ENCODE measurements at regions not wholly inside any gene's neighbourhood (a gene's known extent, or its start where the extent isn't known, plus 50 kb on each side); places are given as distances from the start of the nearest gene placed in this dataset.
A peak's percentile ranks its signal among the peaks of the same experiment; 100 is the strongest.

DNA sequence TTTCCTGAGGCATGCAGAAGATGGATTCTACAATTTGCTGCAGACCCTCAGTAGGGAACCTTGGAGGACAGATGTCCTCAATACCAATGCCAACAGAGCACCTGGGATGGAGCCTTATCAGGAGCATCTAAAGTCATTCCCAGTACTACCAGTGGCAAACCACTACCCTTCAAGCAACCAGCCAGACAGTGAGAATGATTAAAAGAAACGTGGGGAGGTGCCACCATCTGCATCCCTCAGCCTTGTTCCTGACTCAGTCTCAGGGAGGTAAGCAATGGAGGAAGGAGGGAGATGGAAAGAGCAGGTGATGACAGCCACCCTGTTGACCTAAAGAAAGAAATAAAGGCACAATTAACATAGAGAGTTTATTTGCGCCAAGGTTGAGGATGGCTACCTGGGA lies 175.2 kb upstream of the GRIN2B start:
- no peak for DNase-seq

DNA sequence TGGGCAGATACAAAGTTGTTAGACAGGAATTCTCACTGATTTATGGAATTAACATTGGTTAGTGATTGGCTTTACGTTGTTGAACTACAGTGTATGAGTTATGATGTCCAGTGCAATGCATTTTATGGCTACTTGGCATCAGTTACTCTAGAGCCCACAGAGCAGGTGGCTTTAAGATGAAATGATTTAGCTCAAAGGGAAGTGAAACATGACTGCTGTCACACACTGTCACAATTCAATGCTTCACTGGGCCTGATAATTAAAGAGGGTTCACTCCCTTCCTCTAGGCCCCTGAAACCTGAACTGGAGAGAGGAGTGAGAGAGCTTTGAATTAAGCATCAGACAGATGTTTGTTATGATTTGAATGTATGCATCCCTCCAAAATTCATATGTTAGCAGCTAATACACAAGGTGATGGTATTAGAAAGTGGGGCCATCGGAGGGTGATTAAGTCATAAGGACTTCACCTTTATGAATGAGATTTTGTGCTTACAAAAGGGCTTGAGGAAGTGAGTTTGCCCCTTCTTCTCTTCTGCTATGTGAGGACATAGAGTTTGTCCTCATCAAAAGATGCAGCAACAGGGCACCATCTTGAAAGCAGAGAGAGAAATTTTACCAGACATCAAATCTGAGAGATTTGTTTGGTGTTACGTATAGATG lies 175.8 kb upstream of the GRIN2B start:
- DNase-seq = no peak

DNA sequence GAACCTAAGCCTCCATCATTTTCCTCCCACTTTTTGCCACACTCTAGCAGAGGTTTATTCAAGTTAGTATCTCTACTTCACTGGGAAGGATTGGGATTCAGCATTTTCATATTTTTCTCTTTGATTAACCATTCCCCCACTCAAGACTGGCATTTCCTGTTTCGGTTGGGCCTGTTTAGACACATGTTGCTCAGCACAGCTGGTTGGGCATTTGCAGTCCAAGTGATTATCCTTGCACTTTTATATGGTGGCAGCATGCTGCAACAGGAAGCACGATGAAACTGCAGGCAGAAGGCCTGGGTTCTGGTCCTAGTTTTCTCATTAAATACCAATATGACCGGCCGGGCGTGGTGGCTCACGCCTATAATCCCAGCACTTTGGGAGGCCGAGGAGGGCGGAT lies 182.9 kb upstream of the GRIN2B start:
- DNase-seq = no peak

DNA sequence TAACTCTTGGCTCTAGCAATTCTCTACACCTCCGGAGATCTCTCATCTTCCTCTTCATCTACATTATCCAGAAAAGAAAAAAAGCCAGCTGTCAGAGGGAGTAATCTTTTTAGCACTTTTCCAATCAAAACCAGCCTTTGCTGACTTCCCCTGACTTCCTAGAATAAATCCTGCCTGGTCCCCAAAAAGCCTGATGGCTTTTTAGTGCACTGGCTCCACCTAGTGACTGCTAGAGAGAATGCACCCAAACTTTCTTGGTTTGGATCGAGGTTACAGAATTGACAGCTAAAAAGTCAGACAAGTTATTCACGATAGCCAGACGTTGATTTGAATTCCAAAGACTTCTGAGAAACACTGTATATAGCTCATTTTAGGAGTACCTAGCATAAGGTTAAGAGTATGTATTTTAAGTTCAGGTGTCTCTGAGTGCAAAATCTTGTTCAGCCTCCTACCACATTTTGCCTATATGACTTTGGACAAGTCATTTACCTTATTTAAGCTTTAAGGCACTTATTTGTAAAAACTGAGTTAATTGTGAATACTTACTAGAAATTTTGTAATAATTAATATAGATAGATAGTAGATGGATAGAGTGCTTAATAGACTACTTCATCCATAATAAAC lies 185.7 kb upstream of the GRIN2B start:
- DNase-seq = peak in 1 of 4 experiments; percentile 27

DNA sequence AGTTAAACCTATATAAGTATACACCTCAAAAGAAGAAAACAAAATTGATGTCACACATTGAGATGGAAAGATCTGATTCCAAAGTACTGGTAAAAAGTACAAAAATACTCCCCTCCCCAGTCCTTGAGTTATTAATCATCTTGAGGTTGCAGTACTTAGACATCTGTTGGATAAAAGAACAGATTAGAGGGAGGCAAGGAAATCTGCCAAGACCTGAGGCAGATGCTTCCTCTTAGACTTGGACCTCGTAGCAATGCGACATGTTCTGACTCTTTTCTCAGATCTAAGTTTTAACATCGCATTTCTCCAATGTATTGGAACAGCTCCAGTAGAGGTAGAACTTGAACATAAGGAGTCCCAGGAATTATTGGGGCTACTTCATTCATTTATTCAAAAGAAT lies 187.9 kb upstream of the GRIN2B start:
- DNase-seq = no peak

DNA sequence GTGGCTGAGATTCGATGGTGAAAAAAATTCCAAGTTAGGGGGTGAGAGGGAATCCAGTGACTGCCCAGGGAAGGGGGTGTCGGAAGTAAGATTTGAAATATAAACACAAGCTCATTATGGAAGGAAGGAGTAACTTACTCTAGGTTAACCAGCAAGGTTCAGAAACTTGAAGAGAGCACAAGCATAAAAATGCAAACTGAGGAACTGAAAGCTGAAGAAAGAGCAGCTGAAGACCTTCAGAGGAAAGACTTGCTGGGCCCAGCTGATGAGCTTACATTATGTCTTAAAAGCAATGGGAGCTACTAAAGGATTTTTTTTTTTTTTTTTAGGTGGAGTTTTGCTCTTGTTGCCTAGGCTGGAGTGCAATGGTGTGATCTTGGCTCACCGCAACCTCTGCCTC lies 189.7 kb upstream of the GRIN2B start:
- no peak for DNase-seq

DNA sequence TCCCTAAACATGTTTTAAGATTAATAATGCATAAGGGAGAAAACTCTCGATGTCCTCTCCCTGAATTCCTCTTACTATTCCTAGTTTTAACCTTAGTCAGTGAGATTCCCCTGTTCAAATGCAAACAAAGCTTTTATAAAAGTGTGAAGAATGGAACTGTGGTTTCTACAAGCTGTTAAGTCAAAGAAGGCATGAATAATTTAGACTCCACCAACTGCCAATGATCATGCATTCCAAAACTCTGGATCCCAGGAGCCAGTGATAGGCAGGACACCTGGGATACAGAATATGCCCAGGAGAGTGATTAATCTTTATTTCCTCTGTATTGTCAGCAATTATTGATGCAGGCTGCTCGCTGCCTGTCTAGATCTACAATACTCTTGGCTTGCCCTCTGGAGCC lies 190.3 kb upstream of the ATF7IP start:
- no peak for DNase-seq

DNA sequence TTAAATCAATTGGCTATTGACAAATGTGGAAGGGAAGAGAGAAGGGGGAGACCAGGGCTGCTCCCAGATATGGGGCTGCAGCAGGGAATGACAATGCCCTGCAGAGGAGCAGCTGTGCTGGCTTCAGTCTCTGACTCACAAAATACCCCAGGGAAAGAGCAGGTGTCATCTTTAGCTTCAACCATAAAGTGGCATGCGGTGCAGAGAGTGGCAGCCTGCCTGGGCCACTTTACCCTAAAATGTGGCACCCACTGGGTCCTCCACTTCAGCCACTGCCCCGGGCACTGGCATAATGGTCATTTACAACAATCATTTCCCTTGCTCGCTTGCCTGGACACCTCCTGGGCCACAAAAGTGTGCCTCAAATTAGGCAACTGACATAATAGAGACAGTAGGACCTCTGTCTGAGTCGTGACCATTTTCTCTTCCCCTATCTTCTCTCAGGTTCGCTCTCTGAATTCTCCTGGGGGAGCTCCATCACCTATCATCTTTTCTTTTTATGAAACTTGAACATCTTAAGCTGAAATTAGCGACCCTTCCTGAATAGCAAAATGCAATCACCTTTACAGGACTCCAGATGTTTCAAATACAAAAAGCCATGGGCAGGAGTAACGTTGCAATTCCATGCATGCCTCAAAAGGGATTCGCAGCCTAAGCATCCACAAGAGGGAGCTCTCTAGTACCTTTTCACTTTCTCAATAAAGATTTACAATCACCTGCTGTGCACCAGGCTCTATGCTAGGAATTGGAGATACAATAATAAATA lies 179.9 kb upstream of the ATF7IP start:
- DNase-seq = no peak

DNA sequence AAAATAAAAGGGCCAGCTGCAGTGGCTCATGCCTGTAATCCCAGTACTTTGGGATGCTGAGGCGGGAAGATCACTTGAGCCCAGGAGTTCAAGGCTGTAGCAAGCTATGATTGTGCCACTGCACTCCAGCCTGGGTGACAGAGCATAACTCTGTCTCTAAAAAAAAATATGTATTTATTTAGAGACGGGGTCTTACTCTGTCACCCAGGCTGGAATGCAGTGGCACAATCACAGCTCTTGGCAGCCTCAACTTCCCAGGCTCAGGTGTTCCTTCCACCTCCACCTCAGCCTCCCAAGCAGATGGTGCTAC lies 179.3 kb upstream of the ATF7IP start:
- no peak for DNase-seq

DNA sequence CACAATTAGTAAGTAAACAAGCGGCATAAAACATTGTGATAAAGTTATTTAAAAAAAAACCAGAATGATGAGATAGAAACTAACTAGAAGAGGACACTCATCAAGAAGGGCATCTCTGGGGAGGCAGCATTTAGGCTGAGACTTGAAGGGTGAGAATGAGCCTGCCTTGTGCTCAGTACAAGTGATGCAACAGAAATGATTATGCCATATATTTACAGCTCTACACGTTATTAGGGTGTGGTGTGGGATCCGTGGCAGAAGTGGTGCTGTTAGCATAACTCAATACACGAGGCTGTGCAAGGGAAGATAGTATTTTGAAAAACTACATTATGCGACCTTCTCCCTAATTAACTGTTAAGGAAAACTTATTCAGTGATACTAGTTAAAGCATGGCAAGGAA lies 178.5 kb upstream of the ATF7IP start:
- DNase-seq = no peak

DNA sequence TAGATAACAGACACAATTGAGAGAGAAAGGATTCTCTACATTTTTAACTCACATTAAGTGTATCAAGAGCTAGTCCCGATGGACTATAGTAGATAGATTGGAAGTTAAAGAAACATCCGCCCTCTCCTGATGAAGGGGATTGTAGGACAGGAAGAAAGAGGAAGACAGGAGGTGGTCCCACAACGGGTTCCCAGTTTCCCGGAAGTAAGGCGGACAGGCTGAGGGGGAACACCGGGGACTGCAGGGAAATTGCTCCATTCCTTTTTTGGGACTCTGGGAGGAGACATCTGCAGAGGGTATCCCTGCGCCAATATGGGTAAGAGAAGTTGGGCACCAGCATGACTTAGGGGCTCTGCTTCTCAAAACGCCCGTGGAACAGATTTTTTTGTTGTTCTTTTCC lies 177.5 kb upstream of the ATF7IP start:
- no peak for DNase-seq

DNA sequence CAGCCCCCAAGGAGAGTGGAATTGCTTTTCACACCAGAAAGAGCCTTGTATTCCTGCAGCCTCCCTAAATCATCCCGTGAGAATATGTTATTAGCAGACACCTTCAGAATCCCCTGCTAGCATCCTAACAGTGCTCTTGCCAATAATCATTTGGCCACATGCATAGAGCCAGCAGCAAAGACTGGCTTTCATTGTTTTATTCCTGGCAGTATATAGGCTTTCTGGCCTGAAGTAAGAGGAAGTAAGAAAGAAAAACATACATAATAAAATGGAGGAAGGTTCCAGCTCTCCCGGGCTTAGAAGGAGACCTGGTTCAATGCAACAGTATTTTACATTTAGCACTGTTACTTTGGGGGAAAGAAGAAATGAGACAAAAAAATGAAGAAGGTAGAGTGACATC lies 176.7 kb upstream of the ATF7IP start:
- no peak for DNase-seq

DNA sequence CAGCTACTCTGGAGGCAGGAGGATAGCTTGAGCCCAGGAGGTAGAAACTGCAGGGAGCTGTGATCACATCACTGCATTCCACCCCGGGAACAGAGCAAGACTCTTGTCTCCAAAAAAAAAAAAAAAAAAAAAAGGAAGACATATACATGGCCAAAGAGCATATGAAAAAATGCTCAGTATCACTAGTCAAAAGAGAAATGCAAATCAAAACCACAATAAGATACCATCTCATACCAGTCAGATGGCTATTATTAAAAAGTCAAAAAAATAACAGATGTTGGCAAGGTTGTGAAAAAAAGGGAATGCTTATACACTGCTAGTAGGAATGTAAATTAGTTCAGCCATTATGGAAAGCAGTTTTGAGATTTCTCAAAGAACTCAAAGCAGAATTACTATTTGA lies 174.8 kb upstream of the ATF7IP start:
- DNase-seq = no peak

DNA sequence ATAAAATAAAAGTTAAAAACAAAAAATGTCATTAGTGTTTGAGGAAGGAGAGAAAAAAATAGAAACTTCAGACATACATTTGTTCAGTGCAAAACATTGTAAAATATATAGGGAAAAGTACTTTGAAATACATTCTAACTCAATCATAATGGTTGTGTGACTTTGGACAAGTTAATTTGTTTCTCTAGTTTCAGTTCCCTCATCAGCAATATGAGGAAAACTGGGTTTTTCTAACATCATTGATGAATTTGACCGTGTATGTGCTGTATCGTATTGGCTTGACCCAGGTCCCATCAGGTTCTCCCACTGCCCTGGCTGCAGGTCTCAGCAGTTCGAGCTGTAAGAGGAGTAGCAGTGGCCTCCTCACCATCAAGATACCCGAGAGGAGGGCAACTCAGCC lies 173.9 kb upstream of the ATF7IP start:
- no peak for DNase-seq

DNA sequence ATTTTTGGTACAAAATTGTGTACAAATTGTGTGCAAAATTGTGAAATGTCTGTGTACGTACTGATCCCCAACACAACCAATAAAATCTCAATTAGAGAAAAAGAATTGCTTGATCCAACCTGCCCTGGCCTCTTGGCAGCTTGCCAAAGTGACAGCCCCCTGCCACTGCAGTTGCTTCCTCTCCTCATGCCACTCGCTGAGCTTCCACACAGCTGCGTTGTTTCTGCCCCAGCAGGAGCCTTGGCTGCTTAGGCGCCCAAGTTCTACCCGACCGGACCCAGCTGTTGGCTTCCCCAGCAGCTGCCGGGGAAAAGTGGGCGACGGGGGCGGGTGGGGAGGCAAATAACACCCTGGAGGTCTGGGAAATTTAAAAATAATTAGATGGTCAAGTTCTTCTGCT lies 171.8 kb upstream of the ATF7IP start:
- DNase-seq = no peak

DNA sequence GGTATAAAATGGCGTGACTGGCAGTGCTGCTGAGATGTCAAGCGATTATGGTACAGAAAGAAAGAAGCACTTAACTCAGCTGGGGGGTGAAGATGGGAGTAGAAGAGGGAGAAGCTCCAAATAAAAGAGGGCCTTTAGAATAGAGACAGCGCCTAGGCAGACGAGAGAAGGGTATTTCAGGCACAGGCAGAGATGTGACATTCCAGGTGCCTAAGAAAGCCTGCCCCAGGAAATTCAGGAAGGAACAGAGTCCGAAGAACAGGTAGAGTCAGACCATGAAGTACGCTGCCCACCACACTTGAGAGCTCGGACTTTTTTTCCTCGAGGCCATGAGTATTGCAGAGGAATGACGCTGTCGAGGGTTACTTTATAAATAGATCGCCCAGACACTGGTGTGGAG lies 170.9 kb upstream of the ATF7IP start:
- DNase-seq = no peak

DNA sequence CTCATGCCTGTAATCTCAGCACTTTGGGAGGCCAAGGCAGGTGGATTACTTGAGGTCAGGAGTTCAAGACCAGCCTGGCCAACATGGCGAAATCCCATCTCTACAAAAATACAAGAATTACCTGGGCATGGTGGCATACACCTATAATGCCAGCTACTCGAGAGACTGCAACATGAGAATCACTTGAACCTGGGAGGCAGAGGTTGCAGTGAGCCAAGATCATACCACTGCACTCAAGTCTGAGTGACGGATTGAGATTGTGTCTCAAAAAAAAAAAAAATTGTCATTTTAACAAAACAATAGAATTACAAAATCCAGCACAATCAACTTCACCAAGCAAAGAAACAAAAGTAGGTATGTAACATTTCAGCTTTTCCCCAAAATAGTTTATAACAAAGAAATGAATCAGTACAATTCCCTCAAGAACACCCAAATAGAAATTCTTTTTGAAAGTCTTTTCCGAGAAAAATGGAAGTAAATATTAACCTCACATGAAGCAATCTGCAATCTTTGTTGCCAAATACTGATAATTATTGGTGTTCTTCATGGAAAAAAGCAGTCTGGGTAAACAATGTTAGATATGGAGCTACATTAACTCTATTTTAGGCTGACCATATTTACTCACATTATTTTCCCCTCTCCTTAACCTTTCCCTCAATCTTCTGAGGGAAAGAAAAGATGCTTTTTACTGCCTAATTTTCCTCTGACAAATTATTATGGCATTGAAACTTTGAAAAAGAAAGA lies 165.9 kb upstream of the ATF7IP start:
- no peak for DNase-seq

DNA sequence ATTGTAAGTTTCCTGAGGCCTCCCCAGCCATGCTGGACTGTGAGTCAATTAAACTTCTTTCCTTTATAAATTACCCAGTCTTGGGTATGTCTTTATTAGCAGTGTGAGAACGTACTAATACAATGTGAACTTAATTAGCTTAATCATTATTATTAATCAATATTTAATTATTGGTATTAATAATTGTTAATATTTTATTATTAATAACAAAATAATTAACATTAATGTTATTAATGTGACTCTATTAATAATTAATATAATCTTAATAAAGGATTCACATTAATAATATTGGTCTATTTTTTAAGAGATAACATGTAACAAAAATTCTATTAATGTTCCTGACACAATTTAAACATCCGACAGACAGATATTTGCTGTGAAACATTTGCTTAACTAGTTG lies 164.9 kb upstream of the ATF7IP start:
- DNase-seq = no peak

DNA sequence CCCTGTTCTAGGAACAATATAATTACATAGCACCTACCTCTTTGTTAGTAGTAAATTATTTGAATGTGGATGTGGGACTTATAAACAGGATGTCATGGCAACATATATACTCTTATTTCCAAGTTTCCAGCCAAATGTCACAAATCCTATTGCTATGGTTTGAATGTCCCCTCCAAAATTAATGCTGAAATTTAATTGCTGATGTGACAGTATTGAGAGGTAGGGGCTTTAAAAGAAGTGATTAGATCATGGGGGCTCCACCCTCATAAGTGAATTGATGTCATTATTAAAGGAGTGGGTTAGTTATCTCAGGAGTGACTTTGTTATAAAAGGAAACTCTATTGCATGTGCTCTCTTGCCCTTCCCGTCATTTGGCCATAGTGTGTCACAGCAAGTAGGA lies 164.2 kb upstream of the ATF7IP start:
- no peak for DNase-seq

DNA sequence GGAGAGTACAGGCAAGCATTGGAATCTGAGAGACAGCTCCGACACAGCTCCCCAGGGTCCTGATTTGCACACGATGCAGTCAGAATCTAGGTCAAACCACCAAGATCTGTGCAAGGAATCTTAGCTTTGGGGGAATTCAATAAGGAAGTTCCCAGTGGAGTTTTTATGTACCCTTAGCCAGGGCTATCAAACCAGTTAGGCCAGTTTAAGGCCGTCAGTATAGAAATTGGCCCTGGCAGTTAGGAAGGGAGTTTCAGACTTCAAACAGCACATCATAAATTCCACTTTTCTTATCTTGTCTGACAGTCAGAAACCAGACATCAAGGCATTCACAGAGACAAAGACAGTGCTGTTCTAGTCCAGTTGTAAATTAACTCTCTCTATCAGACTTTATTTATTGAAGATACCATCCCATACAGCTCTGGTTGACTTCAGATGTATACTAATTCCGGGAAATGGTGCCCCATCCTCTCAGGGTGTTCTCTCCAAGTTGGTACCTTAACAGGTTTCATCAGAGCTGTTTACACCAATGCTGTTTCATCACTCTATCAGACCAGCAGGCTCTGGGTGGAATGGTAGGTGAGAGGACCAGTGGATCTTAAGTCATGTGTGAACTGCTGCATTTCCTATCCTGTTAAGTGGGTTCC lies 157.5 kb upstream of the ATF7IP start:
- DNase-seq = no peak

DNA sequence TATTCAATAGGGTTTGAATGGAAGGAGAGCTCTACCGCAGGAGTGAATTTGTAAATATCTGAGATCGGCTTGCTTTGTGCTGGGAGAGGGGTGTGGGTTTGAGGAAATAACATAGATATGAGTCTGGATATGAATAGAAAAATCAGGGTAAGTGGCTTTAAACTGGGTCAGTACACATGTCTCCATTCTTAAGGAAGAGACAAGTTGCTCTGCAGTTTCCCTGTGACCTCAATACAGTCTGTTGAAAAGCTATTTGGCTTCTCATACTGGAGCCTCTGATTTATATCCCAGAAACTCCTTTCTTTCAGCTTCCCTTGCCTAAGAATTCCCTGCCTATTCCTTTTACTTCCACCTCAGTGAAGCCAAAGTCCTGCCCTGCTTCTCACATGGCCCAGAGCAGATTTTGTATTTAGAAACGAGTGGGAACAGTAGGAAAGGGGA lies 153.5 kb upstream of the ATF7IP start:
- DNase-seq = no peak

DNA sequence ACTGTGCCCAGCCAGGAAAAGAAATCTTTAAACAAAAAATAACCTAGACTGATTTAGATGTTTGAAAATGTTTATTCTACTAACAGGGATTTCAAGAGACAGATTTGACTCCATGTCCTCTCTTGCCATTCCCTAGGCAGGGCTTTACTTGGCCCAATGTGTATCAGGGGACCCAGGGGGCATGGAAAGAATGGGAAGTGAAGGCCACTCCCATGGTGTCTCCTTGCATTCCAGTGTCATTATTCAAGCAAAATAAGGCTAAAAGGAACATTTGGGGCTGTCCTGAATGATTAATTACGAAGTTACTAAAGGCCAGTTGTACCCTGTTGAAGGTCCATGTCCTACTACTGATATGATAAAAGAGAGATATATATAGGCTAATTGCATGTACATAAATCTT lies 151.9 kb upstream of the ATF7IP start:
- DNase-seq = no peak

DNA sequence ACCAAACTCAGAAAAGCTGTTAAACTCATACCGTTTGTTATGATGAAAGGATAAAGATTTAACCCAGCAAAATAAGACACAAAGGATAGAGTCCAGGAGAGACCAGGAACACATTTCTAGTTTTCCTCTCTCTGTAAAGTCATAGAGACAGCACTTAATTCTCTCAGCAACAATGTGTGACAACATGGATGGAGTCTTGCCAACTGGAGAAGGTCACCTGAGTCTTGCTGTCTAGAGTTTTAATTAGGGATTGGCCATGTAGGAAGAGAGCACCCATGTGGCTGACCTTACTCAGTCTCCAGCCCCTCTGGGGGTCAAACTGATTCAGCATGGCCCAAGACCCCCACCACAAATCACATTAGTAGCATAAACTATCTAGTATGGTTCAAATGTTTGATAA lies 151.0 kb upstream of the ATF7IP start:
- DNase-seq = no peak

Data from activated CD4-positive, CD25-positive, alpha-beta regulatory T cell (primary cell).